GM12878 (cell line): ENCODE measurements at regions not wholly inside any gene's neighbourhood (a gene's known extent, or its start where the extent isn't known, plus 50 kb on each side); places are given as distances from the start of the nearest gene placed in this dataset.

Experiments
- BRCA1 ChIP-seq: IDR thresholded peaks from 2 replicates; pipeline ENCODE4 v1.6.1; 2011; ENCODE audit warnings: low read depth, low read length, improper control_type of control experiment
- CEBPB ChIP-seq, 2 experiments: fragments of 150-350 bp in 1 of 2; IDR thresholded peaks; 2 replicates each; pipeline ENCODE4 v1.6.1; 2012 to 2014; ENCODE audit warnings: low read depth in 2 of 2, low read length in 2 of 2, borderline replicate concordance in 1 of 2, inconsistent platforms in 1 of 2
- CREB1 ChIP-seq: IDR thresholded peaks from 2 replicates; pipeline ENCODE4 v1.6.1; 2012; ENCODE audit warnings: low read depth, mild to moderate bottlenecking, inconsistent platforms
- EGR1 ChIP-seq, 2 experiments: IDR thresholded peaks; 1 replicate in 1 of 2; 2 replicates in 1 of 2; pipeline ENCODE4 v1.6.1; 2011 to 2012; ENCODE audit warnings: low read depth in 2 of 2, low read length in 2 of 2, borderline replicate concordance in 1 of 2, mild to moderate bottlenecking in 1 of 2, moderate library complexity in 1 of 2
- EZH2 ChIP-seq: IDR thresholded peaks from 2 replicates; pipeline ENCODE4 v1.6.1; 2012; ENCODE audit warnings: low read depth, mild to moderate bottlenecking, control low read depth, inconsistent platforms, low read length, borderline replicate concordance; ENCODE audit not compliant: control insufficient read depth
- MTA3 ChIP-seq: IDR thresholded peaks from 2 replicates; pipeline ENCODE4 v1.6.1; 2012; ENCODE audit warnings: low read length, inconsistent platforms, borderline replicate concordance
- POLR2A ChIP-seq: IDR thresholded peaks from 2 replicates; pipeline ENCODE4 v1.6.1; 2011; ENCODE audit warnings: low read depth, mild to moderate bottlenecking, low read length
- RELA ChIP-seq: fragments of 450-650 bp; IDR thresholded peaks from 2 replicates; pipeline ENCODE4 v1.8.0; 2014; ENCODE audit warnings: borderline replicate concordance; ENCODE audit not compliant: partially characterized antibody
- TAF1 ChIP-seq: IDR thresholded peaks from 2 replicates; pipeline ENCODE4 v1.6.1; 2011; ENCODE audit warnings: mild to moderate bottlenecking, low read depth, low read length, borderline replicate concordance
- TCF12 ChIP-seq: IDR thresholded peaks from 2 replicates; pipeline ENCODE4 v1.6.1; 2011; ENCODE audit warnings: low read depth, mild to moderate bottlenecking, low read length
- ZBED1 ChIP-seq: IDR thresholded peaks from 2 replicates; pipeline ENCODE4 v1.6.1; 2016; ENCODE audit warnings: borderline replicate concordance
- ZNF274 ChIP-seq: IDR thresholded peaks from one replicate; pipeline ENCODE4 v1.8.0; 2011; ENCODE audit not compliant: insufficient read length, insufficient read depth
- TF ChIP-seq, protein P1 (sequence below), 3 experiments: IDR thresholded peaks in 2 of 3; conservative IDR thresholded peaks in 1 of 3; 2 replicates each; pipeline ENCODE4 v1.5.1; 2011; ENCODE audit warnings: low read depth in 3 of 3, low read length in 3 of 3, mild to moderate bottlenecking in 3 of 3, control low read depth in 2 of 3, moderate library complexity in 2 of 3, inconsistent platforms in 1 of 3, mixed read lengths in 1 of 3; ENCODE audit not compliant: control insufficient read depth in 2 of 3, insufficient read depth in 1 of 3; ENCODE audit errors: extremely low read depth in 1 of 3
- TF ChIP-seq, protein P2 (sequence below): IDR thresholded peaks from 2 replicates; pipeline ENCODE4 v1.6.1; 2011; ENCODE audit warnings: low read depth, low read length, improper control_type of control experiment, borderline replicate concordance

DNA sequence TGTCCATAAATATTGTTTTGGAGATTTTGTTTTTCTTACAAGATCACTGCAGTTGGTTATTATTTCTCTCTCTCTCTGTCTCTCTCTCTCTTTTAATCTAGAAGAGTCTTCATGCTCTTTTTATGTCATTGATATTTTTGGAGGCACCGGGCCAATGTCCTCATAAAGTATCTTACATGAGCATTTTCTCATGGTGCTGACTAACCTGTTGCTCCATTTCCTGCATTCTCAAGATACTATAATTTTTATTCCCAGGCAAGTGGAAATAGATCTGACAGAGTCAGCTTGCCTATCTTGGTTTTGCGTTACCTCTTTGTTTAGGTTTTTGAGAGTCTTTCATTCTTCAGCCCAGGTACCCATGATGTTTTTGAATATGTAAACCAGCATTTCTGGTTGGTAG lies 938.8 kb upstream of the FBXO33 start:
- TF ChIP-seq, protein P1, sequence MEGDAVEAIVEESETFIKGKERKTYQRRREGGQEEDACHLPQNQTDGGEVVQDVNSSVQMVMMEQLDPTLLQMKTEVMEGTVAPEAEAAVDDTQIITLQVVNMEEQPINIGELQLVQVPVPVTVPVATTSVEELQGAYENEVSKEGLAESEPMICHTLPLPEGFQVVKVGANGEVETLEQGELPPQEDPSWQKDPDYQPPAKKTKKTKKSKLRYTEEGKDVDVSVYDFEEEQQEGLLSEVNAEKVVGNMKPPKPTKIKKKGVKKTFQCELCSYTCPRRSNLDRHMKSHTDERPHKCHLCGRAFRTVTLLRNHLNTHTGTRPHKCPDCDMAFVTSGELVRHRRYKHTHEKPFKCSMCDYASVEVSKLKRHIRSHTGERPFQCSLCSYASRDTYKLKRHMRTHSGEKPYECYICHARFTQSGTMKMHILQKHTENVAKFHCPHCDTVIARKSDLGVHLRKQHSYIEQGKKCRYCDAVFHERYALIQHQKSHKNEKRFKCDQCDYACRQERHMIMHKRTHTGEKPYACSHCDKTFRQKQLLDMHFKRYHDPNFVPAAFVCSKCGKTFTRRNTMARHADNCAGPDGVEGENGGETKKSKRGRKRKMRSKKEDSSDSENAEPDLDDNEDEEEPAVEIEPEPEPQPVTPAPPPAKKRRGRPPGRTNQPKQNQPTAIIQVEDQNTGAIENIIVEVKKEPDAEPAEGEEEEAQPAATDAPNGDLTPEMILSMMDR (IDR thresholded peaks at IDR 0.05 in 2 of 3, conservative IDR thresholded peaks at IDR 0.05 in 1 of 3; ENCODE audit: control insufficient read depth in 2 of 3, extremely low read depth in 1 of 3, insufficient read depth in 1 of 3, low read depth in 3 of 3, low read length in 3 of 3): no peak
- TF ChIP-seq POLR2A: no peak
- no peak for TF ChIP-seq MTA3
- no peak for TF ChIP-seq EGR1 (IDR thresholded peaks at IDR 0.05; ENCODE audit: borderline replicate concordance in 1 of 2, low read depth in 2 of 2, low read length in 2 of 2)
- TF ChIP-seq CREB1: no peak
- TF ChIP-seq BRCA1: no peak
- no peak for TF ChIP-seq ZBED1
- no peak for TF ChIP-seq TCF12
- TF ChIP-seq ZNF274: no peak
- no peak for TF ChIP-seq CEBPB (IDR thresholded peaks at IDR 0.05; ENCODE audit: borderline replicate concordance in 1 of 2, low read depth in 2 of 2, low read length in 2 of 2)
- TF ChIP-seq TAF1: no peak
- TF ChIP-seq RELA: no peak
- TF ChIP-seq EZH2: no peak
- TF ChIP-seq, protein P2, sequence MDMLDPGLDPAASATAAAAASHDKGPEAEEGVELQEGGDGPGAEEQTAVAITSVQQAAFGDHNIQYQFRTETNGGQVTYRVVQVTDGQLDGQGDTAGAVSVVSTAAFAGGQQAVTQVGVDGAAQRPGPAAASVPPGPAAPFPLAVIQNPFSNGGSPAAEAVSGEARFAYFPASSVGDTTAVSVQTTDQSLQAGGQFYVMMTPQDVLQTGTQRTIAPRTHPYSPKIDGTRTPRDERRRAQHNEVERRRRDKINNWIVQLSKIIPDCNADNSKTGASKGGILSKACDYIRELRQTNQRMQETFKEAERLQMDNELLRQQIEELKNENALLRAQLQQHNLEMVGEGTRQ: no peak
